ENCODE measurements at regions not wholly inside any gene's neighbourhood (a gene's known extent, or its start where the extent isn't known, plus 50 kb on each side); places are given as distances from the start of the nearest gene placed in this dataset.

DNA sequence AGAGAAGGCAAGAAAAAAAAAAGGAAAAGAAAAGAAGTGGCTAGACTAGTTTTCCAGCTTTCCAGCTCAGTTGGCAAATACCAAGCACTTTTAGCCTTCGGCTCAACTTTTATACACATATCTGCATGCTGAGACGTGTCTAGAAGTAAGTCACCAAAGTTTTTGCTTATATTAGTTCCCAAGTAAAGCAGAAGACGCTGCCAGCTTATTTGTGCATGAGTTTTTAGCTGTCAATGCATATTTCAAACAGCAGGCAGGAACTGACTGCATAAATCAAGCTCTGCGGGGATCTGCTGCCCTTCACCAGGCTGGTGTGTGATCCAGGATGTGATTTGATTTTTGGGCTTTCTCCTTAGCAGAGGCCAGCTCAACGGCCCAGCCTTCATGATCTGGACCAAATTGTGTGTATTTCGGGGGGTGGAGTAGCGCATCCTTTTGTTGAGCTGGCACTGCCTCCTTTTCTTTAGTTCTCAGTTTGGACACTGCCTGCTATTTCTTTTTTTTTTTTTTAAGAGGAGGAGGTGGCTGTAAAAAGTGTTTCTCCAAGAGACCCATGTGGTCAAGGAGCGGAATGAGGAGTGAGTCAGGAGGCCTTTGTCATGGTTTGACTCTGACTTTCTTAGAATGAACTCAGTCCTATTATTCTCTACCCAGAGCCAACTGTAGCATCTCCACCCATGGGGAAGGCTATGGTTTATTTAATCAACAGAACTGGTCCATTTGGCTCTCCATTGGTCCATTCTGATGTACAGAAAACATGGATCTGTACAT, 162.6 kb upstream of the XYLT1 start:
- TF ChIP-seq, protein P1, sequence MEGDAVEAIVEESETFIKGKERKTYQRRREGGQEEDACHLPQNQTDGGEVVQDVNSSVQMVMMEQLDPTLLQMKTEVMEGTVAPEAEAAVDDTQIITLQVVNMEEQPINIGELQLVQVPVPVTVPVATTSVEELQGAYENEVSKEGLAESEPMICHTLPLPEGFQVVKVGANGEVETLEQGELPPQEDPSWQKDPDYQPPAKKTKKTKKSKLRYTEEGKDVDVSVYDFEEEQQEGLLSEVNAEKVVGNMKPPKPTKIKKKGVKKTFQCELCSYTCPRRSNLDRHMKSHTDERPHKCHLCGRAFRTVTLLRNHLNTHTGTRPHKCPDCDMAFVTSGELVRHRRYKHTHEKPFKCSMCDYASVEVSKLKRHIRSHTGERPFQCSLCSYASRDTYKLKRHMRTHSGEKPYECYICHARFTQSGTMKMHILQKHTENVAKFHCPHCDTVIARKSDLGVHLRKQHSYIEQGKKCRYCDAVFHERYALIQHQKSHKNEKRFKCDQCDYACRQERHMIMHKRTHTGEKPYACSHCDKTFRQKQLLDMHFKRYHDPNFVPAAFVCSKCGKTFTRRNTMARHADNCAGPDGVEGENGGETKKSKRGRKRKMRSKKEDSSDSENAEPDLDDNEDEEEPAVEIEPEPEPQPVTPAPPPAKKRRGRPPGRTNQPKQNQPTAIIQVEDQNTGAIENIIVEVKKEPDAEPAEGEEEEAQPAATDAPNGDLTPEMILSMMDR (conservative IDR thresholded peaks at IDR 0.05; ENCODE audit: low read depth, low read length), result no peak
- H3K4me3 ChIP-seq (ENCODE audit: low read length), result no peak overlapping the region
- no peak for DNase-seq (ENCODE audit: low read depth)

DNA sequence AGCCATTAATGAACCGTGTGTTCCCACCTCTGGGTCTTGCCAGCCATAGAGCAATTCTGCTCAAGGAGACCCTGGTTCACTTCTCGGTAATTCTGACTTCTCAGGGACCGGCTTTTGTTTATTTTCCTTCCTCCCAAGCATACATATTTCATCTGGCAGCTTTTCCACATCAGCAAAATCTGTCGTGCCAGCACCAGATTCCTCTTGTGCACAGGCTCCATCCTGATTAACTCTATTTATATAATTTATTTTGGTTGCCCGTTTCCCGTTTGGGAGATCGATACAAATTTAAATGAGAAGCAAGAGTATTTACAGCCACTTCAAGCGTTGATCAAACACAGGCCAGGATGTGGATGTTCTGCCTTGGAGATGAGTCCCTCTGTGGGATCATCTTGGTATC, 161.9 kb upstream of the XYLT1 start:
- TF ChIP-seq, protein P1 (conservative IDR thresholded peaks at IDR 0.05; ENCODE audit: low read depth, low read length), result no peak
- DNase-seq (ENCODE audit: low read depth), result no peak
- no peak overlapping the region for H3K4me3 ChIP-seq (ENCODE audit: low read length)

DNA sequence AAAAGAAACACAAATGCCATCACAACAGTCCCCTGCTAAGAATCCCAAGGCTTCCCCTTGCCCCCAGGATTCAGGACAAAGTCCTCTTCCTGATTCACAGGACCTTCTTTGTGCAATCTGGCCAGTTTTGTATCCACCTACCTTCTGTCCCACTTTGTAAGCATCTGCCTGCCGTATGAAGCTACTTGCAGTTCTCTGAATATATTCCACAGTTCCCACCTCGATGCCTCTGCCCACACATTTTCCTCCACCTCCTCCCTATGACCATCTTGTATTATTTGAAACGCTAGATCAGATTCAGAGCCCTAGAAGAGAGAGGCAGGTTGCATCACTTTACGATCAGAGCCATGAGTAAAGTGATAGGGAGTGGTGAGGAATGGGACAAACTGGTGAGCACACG, 159.2 kb upstream of the XYLT1 start:
- no peak overlapping the region for H3K4me3 ChIP-seq (ENCODE audit: low read length)
- no peak for DNase-seq (ENCODE audit: low read depth)
- TF ChIP-seq, protein P1 (conservative IDR thresholded peaks at IDR 0.05; ENCODE audit: low read depth, low read length), result no peak

DNA sequence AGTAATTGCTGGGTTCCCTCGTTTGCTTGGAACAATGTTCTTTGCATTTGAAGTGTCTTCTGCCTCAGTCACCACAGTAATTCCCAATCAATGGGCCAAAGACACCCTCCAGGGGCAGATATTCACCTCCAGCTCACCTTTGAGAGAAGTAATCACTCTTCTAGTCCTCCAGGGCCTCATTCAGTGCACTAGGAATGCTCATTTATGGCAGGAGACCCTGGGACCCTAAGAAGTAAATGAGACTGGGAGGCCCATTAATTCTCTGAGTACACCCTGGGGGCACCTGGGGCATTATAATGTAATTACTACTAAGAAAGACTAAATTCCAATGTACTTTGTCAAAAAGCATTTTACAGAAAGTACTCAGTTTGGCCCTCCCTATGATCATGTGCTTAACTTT, 158.2 kb upstream of the XYLT1 start:
- no peak overlapping the region for H3K4me3 ChIP-seq (ENCODE audit: low read length)
- TF ChIP-seq, protein P1 (conservative IDR thresholded peaks at IDR 0.05; ENCODE audit: low read depth, low read length), result no peak
- no peak for DNase-seq (ENCODE audit: low read depth)

DNA sequence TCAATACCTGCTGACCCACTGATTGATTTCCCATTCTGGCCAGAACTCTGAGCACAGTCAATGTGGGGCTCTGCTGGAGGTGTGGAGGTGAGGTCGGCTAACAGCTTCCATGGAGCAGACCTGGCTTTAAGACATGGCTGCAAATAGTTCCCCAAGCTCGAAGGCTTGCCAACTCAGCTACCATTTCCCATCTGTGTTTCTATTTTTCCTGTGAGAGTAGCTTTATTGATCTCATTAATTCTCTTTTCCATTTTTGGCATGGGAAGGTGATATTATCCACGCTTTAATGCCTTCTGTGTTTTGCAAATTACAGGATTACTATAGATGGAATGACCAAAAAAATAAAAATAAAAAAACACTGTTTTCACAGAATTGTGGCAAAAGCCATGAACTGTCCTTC, 151.6 kb upstream of the XYLT1 start:
- DNase-seq (ENCODE audit: low read depth), result no peak
- no peak overlapping the region for H3K4me3 ChIP-seq (ENCODE audit: low read length)
- TF ChIP-seq, protein P1 (conservative IDR thresholded peaks at IDR 0.05; ENCODE audit: low read depth, low read length), result no peak

DNA sequence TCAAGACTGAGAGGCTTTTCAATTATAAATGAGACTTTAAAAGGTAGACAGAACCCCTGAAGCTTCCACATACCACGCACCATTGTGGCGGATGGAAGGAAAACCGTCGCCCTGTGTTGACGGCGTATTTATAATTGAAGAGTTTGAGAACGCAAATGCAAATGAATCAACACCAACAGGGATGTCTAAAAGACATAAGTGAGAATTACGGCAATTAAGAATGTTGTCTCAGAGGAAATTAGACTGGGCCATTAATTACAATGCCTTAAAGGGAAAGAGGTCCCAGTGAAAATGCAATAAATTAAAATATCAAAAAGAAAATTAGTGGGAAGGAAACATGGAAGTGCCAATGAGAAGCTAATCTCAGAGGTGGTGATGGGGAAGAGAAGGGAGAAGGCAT, 148.5 kb upstream of the XYLT1 start:
- no peak for DNase-seq (ENCODE audit: low read depth)
- TF ChIP-seq, protein P1 (conservative IDR thresholded peaks at IDR 0.05; ENCODE audit: low read depth, low read length), result no peak

DNA sequence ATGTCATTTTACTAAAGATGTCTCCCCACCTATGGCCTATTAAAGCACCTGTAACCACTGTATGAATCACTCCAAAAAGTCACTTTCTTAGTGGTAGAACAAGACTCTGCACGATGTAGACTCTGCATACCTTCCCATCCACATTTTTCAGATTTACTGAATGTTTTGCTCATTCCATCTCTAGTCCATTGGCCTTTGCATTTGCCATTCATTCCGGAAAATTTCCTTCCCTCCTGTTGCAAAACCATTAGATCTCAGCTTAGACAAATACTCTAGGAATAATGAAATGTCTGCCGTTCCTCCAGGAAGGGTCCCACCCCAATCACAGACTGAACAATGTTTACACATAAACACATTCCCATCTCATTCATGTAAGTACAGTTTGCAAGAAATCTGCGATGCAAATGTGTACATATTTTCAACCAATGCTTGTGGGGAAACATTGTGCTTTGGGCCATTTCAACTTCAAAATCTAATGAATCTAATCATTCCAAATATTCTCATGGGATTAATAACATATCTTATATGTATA, 146.3 kb upstream of the XYLT1 start:
- TF ChIP-seq, protein P1 (conservative IDR thresholded peaks at IDR 0.05; ENCODE audit: low read depth, low read length), result no peak
- no peak for DNase-seq (ENCODE audit: low read depth)
- H3K4me3 ChIP-seq (ENCODE audit: low read length), result no peak overlapping the region

More for the DNA sequence above, 148.5 kb upstream of the XYLT1 start:
- H3K4me3 ChIP-seq (ENCODE audit: low read length), result no peak overlapping the region
